ENCODE measurements at regions not wholly inside any gene's neighbourhood (a gene's known extent, or its start where the extent isn't known, plus 50 kb on each side); places are given as distances from the start of the nearest gene placed in this dataset.

DNA sequence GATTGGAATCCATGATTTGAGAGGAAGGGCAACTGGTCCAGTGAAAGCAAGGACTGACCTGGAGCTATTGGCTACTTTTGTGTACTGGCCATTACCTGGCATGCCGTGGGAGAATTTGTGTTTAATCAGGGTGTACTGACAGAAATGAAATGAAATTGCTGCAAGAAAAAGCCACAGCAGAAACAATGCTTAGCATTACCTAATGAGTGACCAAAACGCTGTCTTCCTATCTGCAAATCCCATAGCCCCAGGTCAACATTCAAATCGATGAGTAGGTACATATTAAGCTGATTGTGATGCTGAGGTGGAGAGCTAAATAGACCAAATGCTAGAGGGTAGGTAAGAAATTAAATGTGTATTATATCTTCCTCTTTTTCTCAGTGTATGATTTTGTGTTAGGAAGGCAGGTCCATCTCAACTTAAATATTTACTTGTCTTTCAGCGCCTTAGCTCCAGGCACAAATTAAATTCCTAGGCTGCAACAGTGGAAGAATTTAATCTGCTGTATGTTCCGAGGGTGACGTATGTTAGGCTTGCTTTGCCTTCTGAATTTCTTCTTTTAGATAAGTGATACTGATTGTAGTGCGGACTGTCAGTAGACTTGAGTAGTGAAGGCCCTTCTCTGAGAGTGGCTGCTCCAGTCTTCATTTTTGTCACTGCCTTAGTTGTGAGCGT, 331.1 kb downstream of the SV2B start:
- TF ChIP-seq EZH2 (IDR thresholded peaks at IDR 0.05; ENCODE audit: insufficient read depth, poor library complexity, severe bottlenecking) (no peak), EZH2phosphoT487 (IDR thresholded peaks at IDR 0.05; ENCODE audit: insufficient read depth, low read depth) (no peak)
- H3K4me2 ChIP-seq (ENCODE audit: unreplicated experiment): no peak overlapping the region
- H2AFZ ChIP-seq: no peak overlapping the region
- no peaks in the 10 kb centered on the region for H3F3A ChIP-seq (ENCODE audit: insufficient read depth)
- in situ Hi-C loops (cut with MboI): no loop called here
- WGBS, 2 experiments (ENCODE audit: low coverage in 1 of 2, low lambda C conversion rate in 2 of 2, missing lambda C conversion rate in 2 of 2): 54 to 58% methylated on average over 8 of the region's 8 CpGs
- DNase-seq: no peak
- H3K9me3 ChIP-seq (ENCODE audit: low read depth): no peaks in the 10 kb centered on the region
- no peaks in the 10 kb centered on the region for H4K20me1 ChIP-seq (ENCODE audit: insufficient read depth)
- H3K79me2 ChIP-seq (ENCODE audit: insufficient read depth): no peaks in the 10 kb centered on the region
- H3K9me2 ChIP-seq (ENCODE audit: insufficient read depth): no peaks in the 10 kb centered on the region
- H3K4me3 ChIP-seq: no peak overlapping the region
- H3K4me1 ChIP-seq (ENCODE audit: insufficient read depth): no peaks in the 10 kb centered on the region
- no peak overlapping the region for H3K9ac ChIP-seq
- no peak overlapping the region for H3K27ac ChIP-seq
- H3K36me3 ChIP-seq (ENCODE audit: low read depth): no peaks in the 10 kb centered on the region
- no peaks in the 10 kb centered on the region for H3K27me3 ChIP-seq (replicated peaks; ENCODE audit: insufficient read depth)

DNA sequence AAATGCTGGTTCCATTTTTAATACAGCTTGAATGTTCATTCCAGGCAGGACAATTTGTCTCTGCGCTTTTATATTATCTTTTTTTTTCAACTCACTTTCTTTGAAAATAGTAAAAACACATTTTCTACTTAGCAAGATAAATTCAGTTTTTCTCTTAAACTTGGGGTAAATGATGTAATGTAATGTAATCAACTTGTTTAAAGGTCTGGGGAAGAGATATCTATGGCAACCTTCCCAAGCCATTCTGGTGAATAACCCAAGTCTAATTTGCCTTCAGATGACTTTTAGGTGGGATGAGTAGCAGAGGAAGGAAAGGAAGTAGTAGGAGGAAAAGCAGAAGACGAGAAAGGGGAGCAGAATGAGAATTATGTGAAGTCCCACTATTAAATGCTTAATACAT, 335.1 kb downstream of the SV2B start:
- DNase-seq: no peak
- WGBS, 2 experiments (ENCODE audit: low coverage in 1 of 2, low lambda C conversion rate in 2 of 2, missing lambda C conversion rate in 2 of 2): 31 to 37% methylated on average over 2 of the region's 2 CpGs
- H3K4me2 ChIP-seq (ENCODE audit: unreplicated experiment): no peak overlapping the region

DNA sequence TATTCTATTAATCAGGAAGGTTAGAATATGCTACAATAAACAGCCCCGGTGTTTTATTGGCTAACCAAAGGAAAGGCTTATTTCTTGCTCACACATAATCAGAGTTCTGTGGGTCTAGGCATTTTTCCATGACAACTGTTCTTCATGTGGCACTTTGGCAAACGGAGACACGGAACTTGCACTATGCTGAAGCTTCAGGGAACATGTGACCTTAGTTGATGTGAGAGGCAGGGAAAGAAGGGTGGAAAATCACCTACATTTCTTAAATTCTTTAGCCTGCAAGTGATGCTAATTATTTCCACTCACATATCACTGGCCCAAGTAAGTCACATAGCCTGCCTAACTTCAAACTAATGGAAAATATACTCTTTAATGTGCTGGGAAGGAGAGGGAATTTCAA, 344.6 kb downstream of the SV2B start:
- H3K9ac ChIP-seq: no peak overlapping the region
- in situ Hi-C loops (cut with MboI): no loop called here
- no peak for DNase-seq
- H3K36me3 ChIP-seq (ENCODE audit: low read depth): no peaks in the 10 kb centered on the region
- no peaks in the 10 kb centered on the region for H3K27me3 ChIP-seq (replicated peaks; ENCODE audit: insufficient read depth)
- H2AFZ ChIP-seq: no peak overlapping the region
- no peak overlapping the region for H3K27ac ChIP-seq
- no peak overlapping the region for H3K4me2 ChIP-seq (ENCODE audit: unreplicated experiment)
- no peaks in the 10 kb centered on the region for H3K79me2 ChIP-seq (ENCODE audit: insufficient read depth)
- H3K9me2 ChIP-seq (ENCODE audit: insufficient read depth): no peaks in the 10 kb centered on the region
- no peak overlapping the region for H3K4me3 ChIP-seq
- no peaks in the 10 kb centered on the region for H3K9me3 ChIP-seq (ENCODE audit: low read depth)
- no peak for TF ChIP-seq EZH2 (IDR thresholded peaks at IDR 0.05; ENCODE audit: insufficient read depth, poor library complexity, severe bottlenecking)
- no peak for TF ChIP-seq EZH2phosphoT487 (IDR thresholded peaks at IDR 0.05; ENCODE audit: insufficient read depth, low read depth)
- 22 to 28% methylated on average over 3 of the region's 3 CpGs for WGBS, 2 experiments (ENCODE audit: low coverage in 1 of 2, low lambda C conversion rate in 2 of 2, missing lambda C conversion rate in 2 of 2)
- no peaks in the 10 kb centered on the region for H3F3A ChIP-seq (ENCODE audit: insufficient read depth)
- H4K20me1 ChIP-seq (ENCODE audit: insufficient read depth): no peaks in the 10 kb centered on the region
- no peaks in the 10 kb centered on the region for H3K4me1 ChIP-seq (ENCODE audit: insufficient read depth)

More for the DNA sequence above, 335.1 kb downstream of the SV2B start:
- Histone ChIP-seq H3K4me1 (ENCODE audit: insufficient read depth) (no peaks in the 10 kb centered on the region), H3K9me3 (ENCODE audit: low read depth) (no peaks in the 10 kb centered on the region), H2AFZ (no peak overlapping the region), H3K79me2 (ENCODE audit: insufficient read depth) (no peaks in the 10 kb centered on the region), H4K20me1 (ENCODE audit: insufficient read depth) (no peaks in the 10 kb centered on the region), H3K27ac (no peak overlapping the region), H3F3A (ENCODE audit: insufficient read depth) (no peaks in the 10 kb centered on the region), H3K27me3 (replicated peaks; ENCODE audit: insufficient read depth) (no peaks in the 10 kb centered on the region), H3K4me3 (no peak overlapping the region), H3K36me3 (ENCODE audit: low read depth) (no peaks in the 10 kb centered on the region), H3K9ac (no peak overlapping the region), H3K9me2 (ENCODE audit: insufficient read depth) (no peaks in the 10 kb centered on the region)
- TF ChIP-seq EZH2 (IDR thresholded peaks at IDR 0.05; ENCODE audit: insufficient read depth, poor library complexity, severe bottlenecking) (no peak), EZH2phosphoT487 (IDR thresholded peaks at IDR 0.05; ENCODE audit: insufficient read depth, low read depth) (no peak)
- in situ Hi-C loops (cut with MboI): no loop called here

DNA sequence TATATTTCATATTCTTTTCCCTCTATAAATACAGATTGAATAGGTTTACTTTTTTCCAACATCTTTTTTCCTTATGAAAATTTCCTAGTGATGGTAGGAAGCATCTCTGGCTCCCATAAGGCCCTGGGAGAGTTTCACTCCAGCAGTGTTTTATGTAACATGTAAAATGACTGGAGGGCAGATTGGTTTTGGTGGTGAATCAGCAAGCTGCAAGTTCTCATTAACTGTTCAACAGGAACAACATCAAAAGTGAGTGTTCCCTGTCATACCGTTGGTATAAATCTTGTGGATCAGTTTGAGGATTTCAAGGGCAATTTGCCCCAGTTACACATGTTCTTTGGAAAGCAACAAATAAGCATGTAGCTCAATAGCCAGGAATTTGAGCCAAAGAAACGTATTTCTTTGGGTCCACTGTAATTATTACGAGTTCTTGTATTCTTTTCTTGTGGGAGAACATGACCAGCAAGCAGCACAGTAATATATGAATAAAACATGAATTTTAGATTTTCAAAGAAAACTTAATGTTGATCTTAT, 345.7 kb downstream of the SV2B start:
- in situ Hi-C loops (cut with MboI): no loop called here
- Histone ChIP-seq H3K79me2 (ENCODE audit: insufficient read depth) (no peaks in the 10 kb centered on the region), H3K4me2 (ENCODE audit: unreplicated experiment) (no peak overlapping the region), H3K9me3 (ENCODE audit: low read depth) (no peaks in the 10 kb centered on the region), H3K27ac (no peak overlapping the region), H3K27me3 (replicated peaks; ENCODE audit: insufficient read depth) (no peaks in the 10 kb centered on the region), H3K4me1 (ENCODE audit: insufficient read depth) (no peaks in the 10 kb centered on the region), H2AFZ (no peak overlapping the region), H3K36me3 (ENCODE audit: low read depth) (no peaks in the 10 kb centered on the region), H4K20me1 (ENCODE audit: insufficient read depth) (no peaks in the 10 kb centered on the region), H3K9me2 (ENCODE audit: insufficient read depth) (no peaks in the 10 kb centered on the region), H3K4me3 (no peak overlapping the region), H3F3A (ENCODE audit: insufficient read depth) (no peaks in the 10 kb centered on the region), H3K9ac (no peak overlapping the region)
- no peak for DNase-seq
- TF ChIP-seq EZH2phosphoT487 (IDR thresholded peaks at IDR 0.05; ENCODE audit: insufficient read depth, low read depth) (no peak), EZH2 (IDR thresholded peaks at IDR 0.05; ENCODE audit: insufficient read depth, poor library complexity, severe bottlenecking) (no peak)
- 14 to 19% methylated on average over 3 of the region's 3 CpGs for WGBS, 2 experiments (ENCODE audit: low coverage in 1 of 2, low lambda C conversion rate in 2 of 2, missing lambda C conversion rate in 2 of 2)
